WI38 (cell line): ENCODE measurements at regions not wholly inside any gene's neighbourhood (a gene's known extent, or its start where the extent isn't known, plus 50 kb on each side); places are given as distances from the start of the nearest gene placed in this dataset.
"Not testable (repeated sequence)": the region's sequence is repeated elsewhere in the genome, so short reads cannot be mapped to it uniquely, and the experiment has no call there.

Experiments
- H3K4me3 ChIP-seq: 2 replicates; pipeline ENCODE4 v1.5.1; 2011; ENCODE audit warnings: low read depth, mild to moderate bottlenecking, control low read depth, low read length
- TF ChIP-seq, protein P1 (sequence below): IDR thresholded peaks from 2 replicates; pipeline ENCODE4 v1.5.1; 2012; ENCODE audit warnings: low read depth, mild to moderate bottlenecking, control low read depth, low read length

DNA sequence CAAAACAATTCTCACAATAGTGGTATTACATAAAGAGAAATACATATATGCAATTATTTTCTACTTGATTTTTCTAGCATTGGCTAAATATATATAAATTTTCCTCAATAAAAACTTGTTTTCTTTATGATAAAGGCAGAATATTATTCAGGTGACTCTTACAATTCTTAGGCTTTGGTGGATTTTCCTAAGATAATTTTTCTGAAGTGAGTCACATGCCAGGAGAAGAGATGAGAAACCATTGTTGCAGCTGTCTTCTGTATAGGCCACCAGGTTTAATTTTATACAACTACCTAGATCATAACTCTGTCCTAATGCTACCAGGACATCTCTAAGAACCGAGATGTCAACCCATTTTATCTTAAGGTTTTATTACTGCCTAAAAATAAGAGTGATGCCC lies 552.4 kb upstream of the CDH2 start:
- H3K4me3 ChIP-seq: no peak overlapping the region
- TF ChIP-seq, protein P1, sequence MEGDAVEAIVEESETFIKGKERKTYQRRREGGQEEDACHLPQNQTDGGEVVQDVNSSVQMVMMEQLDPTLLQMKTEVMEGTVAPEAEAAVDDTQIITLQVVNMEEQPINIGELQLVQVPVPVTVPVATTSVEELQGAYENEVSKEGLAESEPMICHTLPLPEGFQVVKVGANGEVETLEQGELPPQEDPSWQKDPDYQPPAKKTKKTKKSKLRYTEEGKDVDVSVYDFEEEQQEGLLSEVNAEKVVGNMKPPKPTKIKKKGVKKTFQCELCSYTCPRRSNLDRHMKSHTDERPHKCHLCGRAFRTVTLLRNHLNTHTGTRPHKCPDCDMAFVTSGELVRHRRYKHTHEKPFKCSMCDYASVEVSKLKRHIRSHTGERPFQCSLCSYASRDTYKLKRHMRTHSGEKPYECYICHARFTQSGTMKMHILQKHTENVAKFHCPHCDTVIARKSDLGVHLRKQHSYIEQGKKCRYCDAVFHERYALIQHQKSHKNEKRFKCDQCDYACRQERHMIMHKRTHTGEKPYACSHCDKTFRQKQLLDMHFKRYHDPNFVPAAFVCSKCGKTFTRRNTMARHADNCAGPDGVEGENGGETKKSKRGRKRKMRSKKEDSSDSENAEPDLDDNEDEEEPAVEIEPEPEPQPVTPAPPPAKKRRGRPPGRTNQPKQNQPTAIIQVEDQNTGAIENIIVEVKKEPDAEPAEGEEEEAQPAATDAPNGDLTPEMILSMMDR: no peak

GRCh38 chr18:28728891-28729290 lies 552.0 kb upstream of the CDH2 start:
- no peak overlapping the region for H3K4me3 ChIP-seq
- TF ChIP-seq, protein P1: no peak

DNA sequence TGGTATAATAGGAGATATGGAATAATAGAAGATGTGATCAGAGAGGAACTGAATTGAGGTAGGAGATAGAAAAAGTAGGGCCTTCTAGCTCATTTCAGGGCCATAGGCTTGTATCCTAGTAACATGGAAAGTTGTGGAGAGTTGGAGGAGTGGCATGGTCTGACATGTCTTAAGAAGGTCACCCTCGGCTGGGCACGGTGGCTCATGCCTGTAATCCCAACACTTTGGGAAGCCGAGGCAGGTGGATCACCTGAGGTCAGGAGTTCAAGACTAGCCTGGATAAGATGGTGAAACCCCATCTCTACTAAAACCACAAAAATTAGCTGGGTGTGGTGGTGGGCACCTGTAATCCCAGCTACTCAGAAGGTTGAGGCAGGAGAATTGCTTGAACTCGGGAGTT lies 550.3 kb upstream of the CDH2 start:
- not testable (repeated sequence) for H3K4me3 ChIP-seq

DNA sequence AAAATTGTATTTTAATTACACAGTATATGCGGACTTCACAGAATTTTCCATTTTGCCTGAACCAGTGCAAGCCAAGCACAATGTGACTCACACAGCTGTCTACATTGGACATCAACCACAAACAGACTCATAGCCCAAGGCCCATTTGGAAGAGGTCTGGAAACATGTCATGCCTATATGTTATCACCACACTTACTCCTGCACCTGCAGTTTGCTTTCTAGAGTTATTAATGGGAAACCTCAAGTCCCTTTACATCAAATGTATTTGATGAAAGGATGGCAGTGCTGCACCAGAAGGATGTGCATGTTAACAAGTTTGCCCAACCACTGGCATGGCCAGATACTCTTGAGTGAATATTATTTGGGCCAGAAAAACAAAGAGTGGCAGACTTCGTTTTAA lies 548.9 kb upstream of the CDH2 start:
- TF ChIP-seq, protein P1: no peak
- H3K4me3 ChIP-seq: no peak overlapping the region

DNA sequence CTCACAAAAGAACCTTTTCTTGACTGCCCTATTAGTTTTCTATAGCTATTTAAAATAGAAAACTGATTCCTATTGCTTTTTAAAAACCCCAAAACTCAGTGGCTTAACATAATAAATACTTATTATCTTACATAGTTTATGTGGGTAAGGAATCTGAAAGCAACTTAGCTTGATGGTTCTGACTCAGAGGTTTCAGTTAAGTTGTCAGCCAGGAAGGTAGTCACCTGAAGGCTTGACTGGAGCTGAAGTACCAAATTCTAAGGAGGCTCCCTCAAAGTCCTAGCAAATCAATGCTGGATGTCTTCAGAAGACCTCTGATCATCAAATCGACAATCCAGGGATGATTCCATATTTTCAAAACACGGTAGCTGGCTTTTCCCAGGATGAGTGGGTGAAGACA lies 546.6 kb upstream of the CDH2 start:
- TF ChIP-seq, protein P1: no peak
- H3K4me3 ChIP-seq: no peak overlapping the region

DNA sequence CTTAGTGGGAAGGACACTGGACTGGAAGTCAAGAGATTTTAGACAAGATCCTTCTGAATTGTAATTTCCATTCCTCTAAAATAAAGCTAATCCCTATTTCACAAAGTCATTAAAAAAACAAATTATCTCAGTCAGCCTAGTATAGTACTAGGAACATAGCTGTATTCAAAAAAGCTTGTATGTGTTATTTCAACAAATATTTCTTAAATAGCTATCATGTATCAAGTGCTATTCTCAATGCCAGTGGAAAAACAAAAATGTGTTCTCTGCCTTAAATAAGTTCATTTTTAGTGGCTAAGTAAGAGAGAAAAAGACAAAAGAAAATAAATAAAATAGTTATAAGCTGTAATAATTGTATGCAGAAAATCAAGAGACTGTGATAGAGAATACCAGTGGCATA lies 541.8 kb upstream of the CDH2 start:
- TF ChIP-seq, protein P1: no peak
- H3K4me3 ChIP-seq: no peak overlapping the region

DNA sequence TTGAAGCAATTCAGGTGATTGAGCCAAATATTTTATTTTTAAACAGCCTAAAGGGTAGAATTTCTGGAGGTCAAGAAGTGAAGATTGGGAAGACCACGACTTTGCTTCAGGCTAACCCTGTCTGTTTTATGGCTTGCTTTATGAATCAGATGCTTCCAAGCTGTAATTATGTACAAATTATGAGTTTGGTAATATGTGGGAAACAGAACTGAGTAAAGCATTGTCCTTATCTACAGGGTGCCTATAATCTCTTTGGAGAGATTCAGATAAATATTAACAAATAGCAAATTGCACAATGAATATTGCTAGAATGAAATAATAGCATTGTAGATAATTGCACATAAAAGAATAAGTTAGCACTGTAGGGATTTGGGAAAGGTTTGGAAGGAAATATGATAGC lies 539.4 kb upstream of the CDH2 start:
- TF ChIP-seq, protein P1: no peak
- no peak overlapping the region for H3K4me3 ChIP-seq

DNA sequence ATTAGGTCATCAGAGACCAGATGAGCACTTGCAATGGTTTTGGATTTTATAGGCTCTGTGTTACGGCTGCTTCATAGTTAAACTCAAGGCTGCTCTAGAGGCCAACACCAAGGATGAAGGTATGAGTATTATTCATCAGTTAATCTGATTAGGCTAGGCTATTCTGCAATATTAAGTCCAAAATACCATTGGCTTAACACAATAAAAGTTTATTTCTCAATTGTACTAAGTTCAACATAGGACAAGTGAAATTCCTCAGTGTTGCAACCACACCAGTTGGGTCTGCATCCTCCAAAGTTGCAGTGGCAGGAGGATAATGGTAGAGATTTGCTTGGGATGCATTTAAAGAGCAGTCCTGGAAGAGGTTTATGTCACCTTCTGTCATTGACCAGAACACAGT lies 538.3 kb upstream of the CDH2 start:
- H3K4me3 ChIP-seq: no peak overlapping the region
- TF ChIP-seq, protein P1: no peak
